H1 (cell line): ENCODE measurements at regions not wholly inside any gene's neighbourhood (a gene's known extent, or its start where the extent isn't known, plus 50 kb on each side); places are given as distances from the start of the nearest gene placed in this dataset.

Experiments used
- CBX8 ChIP-seq: fragments of 300-800, 300-1000 bp; sonication (generic); IDR thresholded peaks from 2 replicates; pipeline ENCODE4 v1.7.1; 2016; ENCODE audit warnings: low read depth, low read length, borderline replicate concordance
- CREB1 ChIP-seq: IDR thresholded peaks from 2 replicates; pipeline ENCODE4 v1.6.1; 2012; ENCODE audit warnings: inconsistent platforms
- NRF1 ChIP-seq: IDR thresholded peaks from 2 replicates; pipeline ENCODE4 v1.6.1; 2011; ENCODE audit warnings: mild to moderate bottlenecking, low read depth, low read length, improper control_type of control experiment
- SP2 ChIP-seq: IDR thresholded peaks from 2 replicates; pipeline ENCODE4 v1.6.1; 2012; ENCODE audit warnings: mild to moderate bottlenecking, low read length, inconsistent platforms
- TBP ChIP-seq: IDR thresholded peaks from 2 replicates; pipeline ENCODE4 v1.6.1; 2011; ENCODE audit warnings: low read depth, low read length, improper control_type of control experiment
- TCF12 ChIP-seq: IDR thresholded peaks from 2 replicates; pipeline ENCODE4 v1.6.1; 2011; ENCODE audit warnings: low read depth, mild to moderate bottlenecking, low read length
- TEAD4 ChIP-seq: IDR thresholded peaks from 2 replicates; pipeline ENCODE4 v1.6.1; 2012; ENCODE audit warnings: low read depth, low read length, inconsistent platforms, mixed read lengths

- no peak for TF ChIP-seq CBX8
- TF ChIP-seq TCF12, result no peak
- TF ChIP-seq NRF1, result no peak
- TF ChIP-seq TEAD4, result no peak
- TF ChIP-seq CREB1, result no peak
- TF ChIP-seq SP2, result no peak
- TF ChIP-seq TBP, result no peak
These were observed 288.9 kb upstream of the SLCO3A1 start (continued) for GRCh38 chr15:91564631-91565030.
